Fibroblast of gingiva (primary cell): ENCODE measurements at regions not wholly inside any gene's neighbourhood (a gene's known extent, or its start where the extent isn't known, plus 50 kb on each side); places are given as distances from the start of the nearest gene placed in this dataset.
"Not testable (repeated sequence)": the region's sequence is repeated elsewhere in the genome, so short reads cannot be mapped to it uniquely, and the experiment has no call there.

Experiments
- DNase-seq: peaks from one replicate; pipeline ENCODE4 v3.0.0-alpha.2; 2011; ENCODE audit warnings: low read depth

DNA sequence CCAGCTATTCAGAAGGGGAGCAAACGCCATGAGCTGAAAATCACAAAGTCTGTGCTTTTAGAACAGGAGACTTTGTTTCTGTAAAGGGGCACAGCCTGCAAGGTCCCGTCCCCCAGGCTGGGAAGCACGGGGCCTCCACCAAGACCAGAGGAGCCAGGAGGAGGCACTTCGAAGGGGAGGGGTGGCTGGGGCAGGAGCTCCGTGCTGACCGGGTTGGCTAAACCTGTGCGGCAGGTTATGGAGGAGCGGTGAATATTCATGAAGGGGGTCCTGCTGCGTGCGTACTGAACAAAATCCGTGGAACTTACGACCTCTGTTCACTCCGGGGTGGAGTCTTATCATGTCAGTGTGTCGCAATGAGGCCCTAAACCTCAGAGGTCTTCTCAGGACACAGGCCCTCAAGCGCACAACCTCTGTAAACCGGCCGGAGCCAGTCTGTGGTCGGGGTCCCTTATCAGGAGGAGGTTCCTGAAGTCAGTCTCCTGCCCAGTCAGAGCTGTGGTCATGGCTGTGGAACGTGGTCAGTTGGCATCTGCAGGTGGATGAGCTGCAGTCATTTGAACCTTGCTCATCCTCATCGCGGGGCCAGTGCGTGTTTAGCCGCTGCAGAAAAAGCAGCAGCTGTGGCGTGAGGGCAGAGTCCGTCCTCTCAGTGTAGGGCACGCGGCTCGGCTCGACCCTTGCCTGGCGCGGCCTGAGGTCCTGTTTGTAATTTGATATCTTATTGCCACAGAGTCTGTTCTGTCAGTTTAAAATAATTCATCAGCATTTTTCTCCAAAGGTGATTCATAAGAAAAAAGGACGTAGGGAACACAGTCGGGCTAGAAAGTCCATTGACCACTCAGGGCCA is 5507.7 kb upstream of the TPTE start:
- DNase-seq, result not testable (repeated sequence)

DNA sequence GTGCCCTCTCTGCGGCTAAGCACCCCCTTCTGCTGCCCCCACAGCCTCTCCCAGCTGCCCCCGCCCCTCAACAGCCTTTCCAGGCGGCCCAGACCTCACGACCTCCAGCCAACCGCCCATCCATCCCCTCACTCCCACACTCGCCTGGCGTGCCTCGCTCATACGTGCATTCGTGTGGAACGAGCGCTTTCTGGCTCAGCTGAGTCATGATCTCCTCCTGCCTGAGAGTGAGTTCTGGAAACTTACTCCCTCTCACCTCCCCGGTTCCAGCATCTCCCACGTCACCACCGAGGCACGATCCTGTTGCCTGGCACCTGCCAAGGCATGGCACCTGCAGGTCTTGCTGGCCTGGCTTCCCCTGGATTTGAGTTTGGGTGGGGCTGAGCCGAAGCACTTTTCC is 5506.2 kb upstream of the TPTE start:
- not testable (repeated sequence) for DNase-seq

DNA sequence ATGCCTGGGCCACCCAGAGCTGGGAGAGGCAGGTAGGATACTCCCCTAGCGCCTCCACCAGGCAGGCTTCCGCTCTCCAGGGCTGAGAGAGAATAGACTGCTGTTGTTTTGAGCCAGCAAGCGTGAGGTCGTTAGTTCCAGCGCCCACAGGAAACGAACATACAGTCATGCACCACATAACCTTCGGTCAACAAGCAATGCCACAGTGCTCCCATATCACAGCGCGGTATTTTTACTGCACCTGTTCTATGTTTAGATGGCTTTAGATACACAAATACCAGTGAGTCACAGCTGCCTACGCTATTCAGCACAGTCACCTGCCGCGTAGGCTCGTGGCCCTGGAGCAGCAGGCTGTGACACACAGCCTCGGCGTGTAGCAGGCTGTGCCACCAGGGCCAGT is 5502.3 kb upstream of the TPTE start:
- not testable (repeated sequence) for DNase-seq

DNA sequence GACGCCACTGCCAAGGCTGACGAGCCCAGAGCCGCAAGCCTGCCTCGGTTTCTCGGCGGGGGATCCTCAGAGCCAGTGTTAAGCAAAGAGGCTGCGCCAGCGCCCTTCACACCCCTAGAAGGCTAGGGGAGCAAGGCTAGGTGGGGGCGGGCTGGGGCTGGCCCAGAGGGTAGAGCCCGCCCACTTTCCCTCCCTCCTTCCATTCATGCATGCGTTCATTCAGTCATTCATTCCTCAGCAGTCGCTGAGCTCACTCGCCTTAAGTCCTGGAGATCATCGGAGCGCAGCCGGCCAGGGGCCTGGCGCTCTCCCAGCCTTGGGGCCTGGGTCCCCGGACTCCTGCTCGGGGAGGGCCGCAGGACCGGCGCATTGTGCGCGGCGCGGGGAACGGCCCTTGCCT is 5499.6 kb upstream of the TPTE start:
- DNase-seq, result not testable (repeated sequence)

DNA sequence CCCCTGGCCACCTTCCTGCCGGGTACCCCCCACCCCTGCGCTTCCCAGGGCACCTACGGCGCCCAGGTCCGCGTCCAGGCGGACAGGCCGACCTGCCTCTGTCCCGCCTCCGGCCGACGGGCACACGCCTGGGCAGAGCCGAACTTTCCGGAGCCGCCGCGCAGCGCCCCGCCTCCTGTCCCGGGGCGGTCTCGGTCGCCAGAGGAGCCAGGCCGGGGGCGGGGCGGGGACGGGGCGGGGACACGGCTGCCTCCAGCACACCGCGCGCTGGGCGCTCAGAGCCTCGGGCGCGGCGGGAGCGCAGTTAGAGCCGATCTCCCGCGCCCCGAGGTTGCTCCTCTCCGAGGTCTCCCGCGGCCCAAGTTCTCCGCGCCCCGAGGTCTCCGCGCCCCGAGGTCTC is 5499.1 kb upstream of the TPTE start:
- not testable (repeated sequence) for DNase-seq

DNA sequence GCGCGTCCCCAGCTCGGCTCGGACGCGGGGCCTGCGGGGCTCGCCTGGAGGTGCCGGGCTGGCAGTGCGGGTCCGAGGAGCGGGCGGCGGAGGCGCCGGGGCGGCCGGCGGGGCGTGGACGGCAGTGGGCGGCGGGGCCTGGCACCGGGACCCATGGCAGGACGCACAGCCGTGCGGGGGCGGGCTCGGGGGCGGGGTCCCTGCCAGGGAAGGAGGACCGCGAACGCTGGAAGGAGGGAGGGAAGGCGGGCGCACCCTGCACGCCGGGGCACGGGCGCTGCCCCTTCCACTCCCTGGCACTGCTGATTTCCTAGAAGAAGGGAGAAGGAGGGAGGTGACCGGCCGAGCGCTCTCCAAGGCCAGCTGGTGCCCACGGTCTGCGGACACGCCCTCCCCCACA is 5498.6 kb upstream of the TPTE start:
- not testable (repeated sequence) for DNase-seq

DNA sequence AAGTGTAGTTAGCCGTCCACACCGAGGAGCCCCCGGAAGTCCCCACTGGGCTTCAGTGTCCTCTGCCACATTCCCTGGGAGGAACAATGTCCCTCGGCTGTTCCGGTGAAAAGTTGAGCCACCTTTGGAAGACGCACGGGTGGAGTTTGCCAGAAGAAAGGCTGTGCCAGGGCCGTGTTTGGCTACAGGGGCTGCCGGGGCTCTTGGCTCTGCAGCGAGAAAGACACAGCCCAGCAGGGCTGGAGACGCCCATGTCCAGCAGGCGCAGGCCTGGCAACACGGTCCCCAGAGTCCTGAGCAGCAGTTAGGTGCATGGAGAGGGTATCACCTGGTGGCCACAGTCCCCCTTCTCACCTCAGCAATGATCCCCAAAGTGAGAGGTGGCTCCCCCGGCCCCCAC is 5486.2 kb upstream of the TPTE start:
- DNase-seq, result not testable (repeated sequence)

DNA sequence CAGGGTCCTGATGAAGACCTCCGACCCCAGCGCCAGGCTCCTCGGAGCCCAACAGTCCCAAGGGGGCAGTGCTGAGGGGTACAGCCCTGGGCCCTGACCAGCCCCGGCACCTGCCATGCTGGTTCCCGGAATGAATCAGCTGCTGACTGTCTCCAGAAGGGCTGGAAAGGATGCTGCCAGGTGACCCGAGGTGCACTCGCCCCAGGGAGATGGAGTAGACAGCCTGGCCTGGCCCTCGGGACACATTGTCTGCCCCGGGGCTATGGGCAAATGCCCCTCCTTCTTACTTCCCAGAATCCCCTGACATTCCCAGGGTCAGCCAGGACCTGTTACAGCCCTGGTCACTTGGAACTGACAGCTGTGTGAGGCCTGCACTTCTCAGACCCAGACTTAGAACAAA is 5485.8 kb upstream of the TPTE start:
- not testable (repeated sequence) for DNase-seq

DNA sequence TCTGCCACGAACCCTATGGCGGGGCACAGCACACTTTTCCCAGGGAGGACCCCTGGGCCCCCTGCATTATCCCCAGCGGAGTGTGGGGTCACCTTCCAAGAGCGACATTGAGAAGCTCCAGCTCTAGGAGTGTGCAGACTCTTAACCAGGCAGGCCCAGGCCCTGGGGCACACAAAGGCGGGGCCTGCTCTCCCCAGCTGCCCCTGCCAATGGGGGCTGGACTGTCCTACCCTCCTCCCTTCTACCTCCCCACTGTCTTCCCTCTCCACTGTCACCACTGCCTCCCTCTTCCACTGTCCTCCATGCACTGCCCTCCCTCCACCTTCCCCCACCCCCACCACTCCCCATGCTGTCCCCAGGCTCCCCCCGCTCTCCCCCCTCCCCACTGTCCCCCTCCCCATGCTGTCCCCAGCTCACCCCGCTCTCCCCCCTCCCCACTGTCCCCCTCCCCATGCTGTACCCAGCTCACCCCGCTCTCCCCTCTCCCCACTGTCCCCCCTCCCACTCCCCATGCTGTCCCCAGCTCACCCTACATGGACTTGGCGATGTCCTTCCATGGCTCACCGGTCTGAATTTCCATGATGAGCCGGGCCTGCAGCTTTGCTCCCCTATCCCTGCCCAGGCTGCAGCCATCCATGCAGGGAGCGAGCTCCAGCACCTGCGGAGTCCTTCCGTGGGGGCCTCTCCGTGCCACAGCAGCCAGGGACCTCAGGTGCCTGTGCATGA is 5483.6 kb upstream of the TPTE start:
- not testable (repeated sequence) for DNase-seq

DNA sequence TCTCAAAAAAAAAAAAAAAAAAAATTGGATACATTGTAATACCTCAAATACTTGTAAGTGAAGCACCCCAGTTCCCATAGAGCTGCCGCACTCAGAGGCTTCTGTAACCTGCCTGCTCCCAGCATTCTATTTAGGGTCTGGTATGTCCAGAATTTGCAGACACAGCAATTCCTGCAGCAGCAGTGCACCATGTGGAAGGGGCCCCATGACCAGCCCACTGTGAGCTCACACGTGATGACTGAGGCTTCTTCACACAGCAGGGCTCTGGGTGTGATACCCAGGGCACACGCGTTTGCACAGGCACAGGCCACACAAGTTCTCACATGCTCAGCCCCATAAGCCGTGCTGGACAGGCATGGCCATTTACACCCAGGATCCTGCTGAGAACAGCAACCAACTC is 5481.5 kb upstream of the TPTE start:
- not testable (repeated sequence) for DNase-seq

DNA sequence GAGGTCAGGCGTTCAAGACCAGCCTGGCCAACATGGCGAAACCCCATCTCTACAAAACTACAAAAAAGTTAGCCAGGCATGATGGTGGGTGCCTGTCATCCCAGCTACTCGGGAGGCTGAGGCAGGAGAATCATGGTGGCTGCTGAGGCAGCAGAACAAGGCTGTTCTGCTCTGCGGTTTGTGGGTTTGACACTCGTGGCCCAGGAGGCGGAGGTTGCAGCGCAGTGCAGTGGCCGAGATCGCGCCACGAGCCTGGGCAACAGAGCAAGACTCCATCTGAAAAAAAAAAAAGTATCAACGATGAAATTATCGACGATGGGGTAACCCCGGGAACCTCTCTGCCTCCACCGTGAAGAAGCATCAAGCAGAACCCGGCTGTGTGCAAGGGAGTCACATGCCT is 5478.8 kb upstream of the TPTE start:
- not testable (repeated sequence) for DNase-seq

DNA sequence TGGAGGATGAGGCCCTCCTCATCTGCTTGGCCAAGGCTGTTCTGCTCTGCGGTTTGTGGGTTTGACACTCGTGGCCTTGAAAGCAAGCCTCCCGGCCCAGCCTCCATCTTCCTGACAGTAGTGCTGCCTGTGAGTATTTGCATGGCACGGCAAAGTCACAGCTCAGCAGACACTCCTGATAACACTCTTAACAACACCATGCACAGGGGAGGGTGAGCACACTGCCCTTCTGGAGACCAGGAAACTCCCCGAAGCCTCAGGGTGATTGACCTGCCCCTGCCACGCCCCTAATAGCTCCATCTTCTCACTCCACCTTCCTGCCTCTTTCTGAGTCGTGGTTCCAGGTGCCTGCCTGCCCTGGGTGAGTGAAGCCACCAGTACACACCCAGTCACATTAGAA is 5476.6 kb upstream of the TPTE start:
- DNase-seq, result not testable (repeated sequence)

DNA sequence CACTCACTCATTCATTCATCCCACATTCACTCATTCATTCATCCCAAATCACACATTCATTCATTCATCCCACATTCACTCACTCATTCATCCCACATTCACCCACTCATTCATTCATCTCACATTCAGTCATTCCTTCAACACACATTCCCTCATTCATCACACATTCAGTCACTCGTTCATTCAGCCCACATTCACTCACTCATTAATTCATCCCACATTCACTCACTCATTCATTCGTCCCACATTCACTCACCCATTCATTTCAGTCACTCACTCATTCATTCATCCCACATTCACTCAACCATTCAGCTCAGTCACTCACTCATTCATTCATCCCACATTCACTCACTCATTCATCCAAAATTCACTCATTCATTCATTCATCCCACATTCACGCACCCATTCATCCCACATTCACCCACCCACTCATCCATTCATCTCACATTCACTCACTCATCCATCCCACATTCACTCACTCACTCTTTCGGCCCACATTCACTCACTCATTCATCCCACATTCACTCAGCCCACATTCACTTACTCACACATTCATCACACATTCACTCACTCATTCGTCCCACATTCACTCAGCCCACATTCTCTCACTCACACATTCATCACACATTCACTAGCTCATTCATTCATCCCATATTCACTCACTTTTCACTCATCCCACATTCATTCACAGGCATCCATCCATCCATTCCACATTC is 5469.9 kb upstream of the TPTE start:
- not testable (repeated sequence) for DNase-seq

DNA sequence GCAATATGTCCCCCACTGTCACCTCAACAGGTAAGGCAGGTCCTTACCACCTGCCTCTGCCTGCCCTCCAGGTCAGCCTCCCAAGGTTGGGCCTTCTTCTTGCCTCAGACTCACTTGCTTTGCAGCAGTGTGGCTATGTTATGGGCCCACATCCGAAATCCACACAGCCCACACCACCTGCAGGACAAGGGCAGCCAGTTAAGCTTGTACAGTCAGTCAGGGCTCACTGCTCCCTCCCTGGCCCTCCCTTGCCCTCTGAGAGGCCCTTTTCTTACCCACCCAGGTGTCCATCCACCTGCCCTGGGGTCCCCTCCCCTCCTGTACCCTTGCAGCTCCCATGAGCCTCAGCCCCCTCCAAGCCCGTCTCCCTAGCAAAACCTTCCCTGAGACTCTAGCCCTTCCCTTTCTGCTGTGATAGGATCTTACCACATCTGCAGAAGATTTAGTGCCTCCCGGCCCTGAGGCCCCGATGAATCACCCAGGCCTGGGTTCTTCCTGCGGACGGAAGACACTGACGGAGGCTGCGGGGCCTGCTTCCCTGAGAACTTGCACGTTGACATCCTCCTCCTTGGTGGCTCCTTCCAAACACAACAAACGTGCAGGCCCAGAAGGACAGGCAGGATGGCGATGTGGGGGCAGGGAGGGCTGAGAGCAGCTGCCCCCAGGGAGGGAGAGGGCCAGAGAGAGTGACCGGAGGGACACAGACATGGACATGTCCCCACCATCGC is 5466.2 kb upstream of the TPTE start:
- not testable (repeated sequence) for DNase-seq

DNA sequence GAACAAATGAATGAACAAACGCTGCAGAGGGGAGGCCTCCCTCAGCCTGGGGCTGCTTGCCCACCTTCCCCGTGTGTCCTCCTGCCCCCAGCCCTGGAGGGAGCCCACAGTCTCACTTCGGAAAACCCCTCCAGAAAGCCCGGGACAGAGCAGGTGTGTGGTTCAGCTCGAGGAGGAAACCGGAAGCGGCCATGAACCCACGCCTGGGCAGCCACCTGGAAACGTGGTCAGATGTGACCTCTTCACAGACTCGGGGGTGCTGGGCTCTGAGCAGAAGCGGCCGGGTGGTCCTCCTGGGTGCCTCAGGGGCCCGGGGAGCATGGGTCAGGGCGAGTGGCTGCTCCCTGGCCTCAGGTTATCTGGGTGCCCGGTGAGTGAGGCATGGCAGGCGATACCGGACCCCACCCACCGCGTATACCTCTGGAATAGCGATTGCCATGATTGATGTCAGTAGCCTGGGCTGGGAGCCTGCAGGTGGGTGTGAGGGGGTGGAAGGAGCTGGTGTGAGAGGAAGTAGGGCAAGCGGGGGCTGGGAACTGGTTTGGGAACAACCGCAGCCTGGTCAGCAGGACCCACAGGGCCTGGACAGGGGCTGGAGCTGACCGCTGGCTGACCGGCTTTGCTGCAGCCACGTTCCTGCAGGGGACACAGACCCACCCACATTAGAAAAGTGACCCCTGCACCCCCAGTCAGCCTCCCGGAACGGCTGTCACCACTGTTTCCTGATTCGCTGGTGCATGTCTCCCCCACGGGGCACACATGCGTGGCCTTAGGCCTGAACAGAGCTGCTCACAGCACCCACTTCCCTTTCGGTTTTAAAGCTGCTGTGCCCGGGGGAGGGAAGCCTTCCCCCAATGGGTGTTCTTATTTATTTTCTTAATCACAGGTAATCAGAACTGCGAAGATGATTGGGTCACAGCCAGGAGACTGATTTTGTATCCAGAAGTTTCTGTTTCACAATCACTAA is 5465.1 kb upstream of the TPTE start:
- not testable (repeated sequence) for DNase-seq

DNA sequence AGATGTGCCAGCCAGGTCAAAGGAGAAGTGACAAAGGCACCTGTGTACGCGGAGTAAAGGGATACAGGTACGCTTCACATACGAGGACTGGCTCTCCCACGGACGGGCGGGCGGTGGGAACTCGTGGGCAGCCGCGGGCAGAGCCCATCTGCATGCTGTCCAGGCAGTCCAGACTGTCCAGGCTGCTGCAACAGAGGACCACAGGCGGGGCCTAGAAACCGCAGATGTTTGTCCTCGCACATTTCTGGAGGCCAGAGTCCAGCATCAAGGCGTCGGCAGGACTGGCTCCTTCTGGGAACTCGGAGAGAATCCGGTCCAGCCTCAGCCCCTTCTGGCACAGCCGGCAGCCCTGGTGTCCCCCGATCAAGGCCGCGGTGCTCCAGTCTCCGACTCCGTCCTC is 5464.3 kb upstream of the TPTE start:
- DNase-seq, result not testable (repeated sequence)

DNA sequence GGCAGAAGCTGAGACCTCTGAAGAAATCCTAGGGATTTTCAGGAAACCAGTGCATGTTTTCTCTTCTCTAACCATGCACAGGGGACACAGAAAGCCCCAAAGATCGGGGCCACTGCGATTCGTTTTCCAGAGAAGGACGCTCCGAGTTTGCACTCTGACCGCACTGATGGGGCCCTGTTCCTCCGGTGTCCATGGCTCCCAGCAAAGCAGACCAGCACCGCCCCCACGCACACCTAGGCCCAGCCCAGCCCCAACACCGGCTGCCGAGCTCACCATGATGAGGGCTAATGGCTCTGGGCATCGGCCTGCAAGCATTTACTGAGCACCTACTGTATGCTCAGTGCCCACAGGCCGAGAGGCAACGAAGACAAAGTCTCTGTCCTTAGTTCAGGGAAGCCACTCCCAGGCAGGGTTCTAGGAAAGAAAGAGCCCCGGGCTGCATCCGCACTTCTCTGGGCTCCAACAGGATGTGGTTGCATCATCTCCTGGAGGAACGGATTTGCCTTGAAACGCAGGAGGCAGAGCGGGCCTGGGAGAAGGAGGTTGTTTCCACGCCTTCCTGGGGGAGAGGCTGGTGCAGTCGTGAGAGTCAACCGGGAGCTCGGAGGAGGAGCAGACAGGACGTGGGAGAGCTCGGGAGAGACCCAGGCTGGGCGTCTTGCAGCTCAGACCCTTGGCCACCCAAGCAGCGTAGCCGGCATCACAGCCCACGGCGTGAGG is 5460.9 kb upstream of the TPTE start:
- not testable (repeated sequence) for DNase-seq

DNA sequence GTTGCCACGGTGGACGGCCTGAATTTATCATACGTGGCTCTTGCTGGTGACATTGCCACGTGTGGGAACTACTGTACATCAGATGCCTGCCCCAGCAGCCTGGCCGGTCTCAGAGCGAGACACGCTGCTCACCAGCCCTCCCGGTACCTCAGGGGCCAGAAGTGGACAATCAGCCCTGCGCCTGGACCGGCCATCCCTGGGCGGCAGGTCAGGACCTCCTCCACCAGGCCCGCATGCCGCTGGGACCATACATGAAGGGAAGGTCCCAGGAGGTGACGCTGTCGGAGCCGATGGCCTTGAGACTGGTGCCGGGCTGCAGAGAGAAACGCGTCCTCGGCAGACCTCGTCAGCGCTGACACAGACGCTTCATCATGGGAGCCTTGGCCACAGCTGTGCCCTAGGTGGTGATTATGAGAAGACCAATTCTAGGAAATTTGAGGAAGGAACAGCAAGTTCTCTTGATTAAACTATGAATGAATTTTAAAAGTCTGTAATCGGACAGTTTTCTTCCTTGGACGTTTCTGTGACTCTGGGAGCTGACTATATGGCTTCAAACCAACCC is 5456.7 kb upstream of the TPTE start:
- not testable (repeated sequence) for DNase-seq
